Prostate gland (tissue), 2 donors: ENCODE measurements at regions not wholly inside any gene's neighbourhood (a gene's known extent, or its start where the extent isn't known, plus 50 kb on each side); places are given as distances from the start of the nearest gene placed in this dataset.

ENCODE experiments used
- DNase-seq: peaks from one replicate; pipeline ENCODE4 v3.0.0-alpha.2; 2019; ENCODE audit warnings: low spot score
- H3K27ac ChIP-seq, 2 donors: fragments of 200-600 bp; sonication (generic); 2 replicates each; pipeline ENCODE4 v1.5.1; 2017 to 2019
- H3K27me3 ChIP-seq: fragments of 200-600 bp; sonication (generic); replicated peaks from 2 replicates; pipeline ENCODE4 v1.5.1; 2019; ENCODE audit not compliant: insufficient read depth
- H3K36me3 ChIP-seq, 2 donors: fragments of 200-600 bp; sonication (generic); 1 replicate in 1 of 2; 2 replicates in 1 of 2; pipeline versions ENCODE4 v1.5.1 to v1.8.1; 2017 to 2019
- H3K4me1 ChIP-seq: fragments of 200-600 bp; sonication (generic); replicated peaks from 2 replicates; pipeline ENCODE4 v1.5.1; 2019
- H3K4me3 ChIP-seq, 2 donors: fragments of 200-600 bp; sonication (generic); 2 replicates each; pipeline ENCODE4 v1.5.1; 2017 to 2019
- H3K9me3 ChIP-seq: fragments of 200-600 bp; sonication (generic); 2 replicates; pipeline ENCODE4 v1.5.1; 2017
- CTCF ChIP-seq, 4 experiments: fragments of 200-600 bp in 2 of 4; fragments of 450-650 bp in 2 of 4; sonication (generic) in 2 of 4; IDR thresholded peaks; 1 replicate in 3 of 4; 2 replicates in 1 of 4; pipeline ENCODE4 v1.5.1; 2016 to 2019; ENCODE audit warnings: antibody characterized with exemption in 4 of 4, mild to moderate bottlenecking in 2 of 4, moderate library complexity in 2 of 4
- POLR2A ChIP-seq: fragments of 450-650 bp; IDR thresholded peaks from one replicate; pipeline ENCODE4 v1.6.1; 2016; ENCODE audit warnings: antibody characterized with exemption, mild to moderate bottlenecking
- POLR2AphosphoS5 ChIP-seq: sonication (generic); formaldehyde crosslinking; IDR thresholded peaks from one replicate; pipeline ENCODE4 v1.6.1; 2017; ENCODE audit warnings: antibody characterized with exemption
- WGBS: methylation state at CpG from one replicate; pipeline ENCODE4 v1.1.5; 2018; 5-methylcytosine and 5-hydroxymethylcytosine counted together
- intact Hi-C: fragments of 100-400 bp; cut with DNase I; formaldehyde crosslinking; loops from one replicate; pipeline ENCODE4 v1.14.2; 2022

DNA sequence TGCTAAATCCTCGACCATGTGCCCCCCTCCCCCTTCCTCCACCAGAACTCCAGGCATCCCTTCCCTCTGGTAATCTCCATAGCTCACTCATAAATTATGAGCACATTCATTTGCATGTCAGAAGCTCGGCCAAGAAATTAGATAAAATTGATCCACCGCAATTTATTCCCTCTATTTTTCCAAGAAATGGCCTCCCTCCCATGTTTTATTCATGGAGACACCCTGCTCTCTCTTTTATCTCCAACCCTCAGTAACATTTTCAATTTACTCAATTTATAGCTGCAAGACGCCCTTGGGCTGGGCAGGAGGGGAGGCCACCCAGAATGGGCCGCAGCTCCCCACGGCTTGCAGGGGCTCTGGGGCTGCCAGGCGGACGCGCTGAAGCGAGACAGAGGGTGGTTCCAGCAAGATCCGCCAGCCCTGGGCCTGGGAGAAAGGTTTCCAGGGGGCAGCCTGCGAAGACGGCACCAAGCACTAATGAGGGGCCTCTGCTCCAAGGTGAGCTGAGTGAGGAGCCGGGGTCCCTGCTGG lies 54.7 kb upstream of the ZNF423 start:
- H3K27me3 ChIP-seq = no peaks in the 10 kb centered on the region
- WGBS = 68% methylated on average over 14 of the region's 14 CpGs
- no peaks in the 10 kb centered on the region for H3K4me1 ChIP-seq
- H3K9me3 ChIP-seq = no peaks in the 10 kb centered on the region
- no peak overlapping the region for H3K27ac ChIP-seq
- no peak overlapping the region for H3K4me3 ChIP-seq
- DNase-seq = no peak
- H3K36me3 ChIP-seq = no peaks in the 10 kb centered on the region
- intact Hi-C loops = no loop called here
- TF ChIP-seq POLR2AphosphoS5 (no peak), CTCF (IDR thresholded peaks at IDR 0.05) (no peak), POLR2A (no peak)

DNA sequence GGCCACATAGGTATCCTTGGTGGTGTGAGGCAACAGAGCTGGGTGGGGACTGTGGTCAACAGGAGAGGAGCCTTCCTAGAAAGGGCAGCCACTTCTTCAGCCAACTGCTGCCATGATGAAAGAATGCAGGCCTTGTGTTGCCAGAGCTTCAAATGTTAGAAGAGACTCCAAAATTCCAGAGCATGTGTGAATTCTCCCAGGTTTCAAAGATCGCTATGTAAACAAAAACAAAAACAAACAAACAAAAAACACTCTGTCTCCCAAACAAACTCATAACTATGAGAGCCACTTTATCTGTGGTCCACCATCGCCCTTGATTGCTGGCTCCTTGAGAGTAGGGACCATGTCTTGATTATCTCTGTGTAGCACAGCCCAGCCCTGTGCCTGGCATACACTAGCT lies 55.5 kb upstream of the ZNF423 start:
- TF ChIP-seq CTCF (IDR thresholded peaks at IDR 0.05) = no peak
- no peak for TF ChIP-seq POLR2AphosphoS5
- no peak for TF ChIP-seq POLR2A
- Histone ChIP-seq H3K36me3 (no peaks in the 10 kb centered on the region), H3K27ac (no peak overlapping the region), H3K4me1 (no peaks in the 10 kb centered on the region), H3K27me3 (no peaks in the 10 kb centered on the region), H3K4me3 (no peak overlapping the region), H3K9me3 (no peaks in the 10 kb centered on the region)
- intact Hi-C loops = no loop called here
- 96% methylated on average over 2 of the region's 2 CpGs for WGBS
- no peak for DNase-seq

DNA sequence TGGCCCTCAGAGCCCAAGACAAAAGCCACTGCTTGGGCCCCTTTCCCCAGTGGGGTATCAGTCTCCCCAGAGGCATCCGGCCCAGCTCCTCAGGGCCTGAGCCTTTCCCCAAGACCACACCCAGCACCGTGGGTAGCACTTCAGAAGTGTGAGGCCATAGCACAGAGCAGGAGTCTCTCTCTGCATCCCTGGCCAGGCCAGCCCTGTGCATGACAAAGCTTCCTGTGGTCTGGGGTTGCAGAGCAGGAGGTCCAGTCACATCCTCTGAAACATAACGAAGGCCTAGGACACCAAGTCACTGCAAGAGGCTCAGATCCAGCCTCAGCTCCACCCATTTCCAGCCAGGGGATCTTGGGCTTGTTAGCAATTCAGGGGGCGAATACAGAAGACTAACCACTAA lies 56.8 kb upstream of the ZNF423 start:
- H3K36me3 ChIP-seq = no peaks in the 10 kb centered on the region
- no peaks in the 10 kb centered on the region for H3K9me3 ChIP-seq
- TF ChIP-seq POLR2A (no peak), CTCF (IDR thresholded peaks at IDR 0.05) (no peak), POLR2AphosphoS5 (no peak)
- no peak overlapping the region for H3K4me3 ChIP-seq
- no peaks in the 10 kb centered on the region for H3K4me1 ChIP-seq
- H3K27ac ChIP-seq = no peak overlapping the region
- no peaks in the 10 kb centered on the region for H3K27me3 ChIP-seq
- WGBS = 80% methylated on average over 4 of the region's 4 CpGs
- intact Hi-C loops = no loop called here
- DNase-seq = no peak

DNA sequence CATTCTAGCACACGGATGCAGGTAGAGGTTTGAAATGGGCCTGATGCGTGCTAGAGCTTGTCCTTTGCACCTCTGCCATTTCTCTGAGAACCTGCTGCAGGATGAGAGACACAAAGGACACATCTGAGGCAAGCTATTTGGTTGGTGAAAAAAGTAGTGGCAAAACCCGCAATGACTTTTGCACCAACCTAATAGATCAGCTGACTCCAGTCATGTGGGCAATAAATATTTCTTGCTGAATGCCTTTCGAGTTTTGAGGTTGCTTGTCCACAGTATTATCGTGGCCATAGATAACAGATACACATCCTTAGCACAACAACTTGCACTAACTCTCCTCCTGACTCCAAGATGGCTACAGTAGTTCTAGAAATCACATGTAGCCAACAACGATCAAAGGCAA lies 57.8 kb upstream of the ZNF423 start:
- intact Hi-C loops = no loop called here
- WGBS = 81% methylated on average over 6 of the region's 6 CpGs
- Histone ChIP-seq H3K27me3 (no peaks in the 10 kb centered on the region), H3K9me3 (no peaks in the 10 kb centered on the region), H3K4me3 (no peak overlapping the region), H3K36me3 (no peaks in the 10 kb centered on the region), H3K4me1 (no peaks in the 10 kb centered on the region), H3K27ac (no peak overlapping the region)
- TF ChIP-seq POLR2A (no peak), POLR2AphosphoS5 (no peak), CTCF (IDR thresholded peaks at IDR 0.05) (no peak)
- DNase-seq = no peak

DNA sequence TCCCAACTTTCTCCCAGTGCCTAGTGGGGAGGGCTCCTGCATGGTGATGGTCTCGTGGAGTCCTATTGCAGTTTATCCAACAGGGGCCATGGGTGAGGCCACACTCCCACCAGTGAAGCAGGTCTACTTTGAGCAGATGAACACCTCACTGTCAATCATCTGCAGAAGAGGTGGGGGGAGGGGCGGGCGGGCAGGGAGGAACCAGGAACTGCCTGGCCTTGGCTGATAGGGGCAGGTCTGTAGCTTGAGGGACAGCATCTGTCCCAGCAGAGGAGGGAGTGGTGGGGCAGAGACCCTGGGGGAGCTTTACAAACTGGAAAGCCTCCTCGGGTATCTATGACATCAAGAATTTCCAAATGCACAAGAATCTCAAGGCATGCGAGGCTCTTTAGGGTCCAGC lies 58.7 kb upstream of the ZNF423 start:
- Histone ChIP-seq H3K4me3 (no peak overlapping the region), H3K27ac (no peak overlapping the region), H3K4me1 (no peaks in the 10 kb centered on the region), H3K27me3 (no peaks in the 10 kb centered on the region), H3K9me3 (no peaks in the 10 kb centered on the region), H3K36me3 (no peaks in the 10 kb centered on the region)
- 81% methylated on average over 5 of the region's 5 CpGs for WGBS
- no peak for DNase-seq
- TF ChIP-seq POLR2A (no peak), CTCF (IDR thresholded peaks at IDR 0.05) (no peak), POLR2AphosphoS5 (no peak)
- intact Hi-C loops = no loop called here
